HG03520 (cell line): ENCODE measurements at regions not wholly inside any gene's neighbourhood (a gene's known extent, or its start where the extent isn't known, plus 50 kb on each side); places are given as distances from the start of the nearest gene placed in this dataset.
"Not testable (repeated sequence)": the region's sequence is repeated elsewhere in the genome, so short reads cannot be mapped to it uniquely, and the experiment has no call there.

ENCODE experiments used
- ATAC-seq: cut with Tn5 transposase; IDR thresholded peaks from one replicate; pipeline ENCODE4 v1.9.1; 2021; ENCODE audit warnings: mild to moderate bottlenecking, moderate library complexity; ENCODE audit not compliant: unreplicated experiment

DNA sequence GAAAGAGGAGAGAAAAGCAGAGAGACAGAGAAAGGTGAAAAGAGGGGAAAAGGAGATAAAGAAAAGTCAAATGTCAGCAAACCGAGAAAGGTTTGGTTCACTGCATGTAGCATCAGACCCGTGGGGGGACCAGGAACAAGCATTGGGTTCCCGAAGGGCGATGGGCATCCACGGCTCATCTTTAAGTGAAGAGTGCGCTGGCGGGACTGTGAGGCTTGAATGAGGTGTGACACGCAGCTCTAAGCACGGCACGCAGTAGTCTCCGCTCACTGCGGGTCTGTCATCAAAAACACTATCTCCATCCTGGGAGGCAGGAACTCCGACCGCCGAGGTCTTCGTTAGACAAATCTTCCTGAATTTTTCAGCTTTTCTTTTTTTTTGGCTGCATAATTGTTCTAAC, 173.4 kb upstream of the PFKP start:
- ATAC-seq, result no peak

DNA sequence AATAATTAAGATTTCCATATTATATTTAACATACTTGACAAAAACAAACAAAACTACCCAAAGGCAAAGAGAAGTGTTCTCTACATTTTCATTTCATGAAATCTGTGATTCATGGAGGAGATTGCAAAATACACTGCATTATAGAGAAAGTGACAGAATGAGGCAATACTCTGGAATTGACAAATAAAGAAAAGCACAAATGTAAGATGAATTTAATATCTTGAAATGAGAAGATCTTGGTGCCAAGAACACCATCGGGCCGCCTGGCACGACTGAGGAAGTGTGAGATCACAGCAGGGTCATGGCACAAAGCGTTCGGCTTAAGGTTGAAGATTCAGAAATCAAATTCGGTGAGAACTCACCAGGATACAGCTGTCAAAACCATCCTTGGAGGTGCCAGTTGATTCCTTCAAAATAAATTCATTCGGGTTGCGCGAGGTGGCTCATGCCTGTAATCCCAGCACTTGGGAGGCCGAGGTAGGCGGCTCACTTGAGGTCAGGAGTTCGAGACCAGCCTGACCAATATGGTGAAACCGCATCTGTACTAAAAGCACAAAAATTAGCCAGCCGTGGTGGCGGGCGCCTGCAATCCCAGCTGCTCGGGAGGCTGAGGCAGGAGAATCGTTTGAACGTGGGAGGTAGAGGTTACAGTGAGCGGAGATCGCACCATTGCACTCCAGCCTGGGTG, 174.0 kb upstream of the PFKP start:
- no peak for ATAC-seq

DNA sequence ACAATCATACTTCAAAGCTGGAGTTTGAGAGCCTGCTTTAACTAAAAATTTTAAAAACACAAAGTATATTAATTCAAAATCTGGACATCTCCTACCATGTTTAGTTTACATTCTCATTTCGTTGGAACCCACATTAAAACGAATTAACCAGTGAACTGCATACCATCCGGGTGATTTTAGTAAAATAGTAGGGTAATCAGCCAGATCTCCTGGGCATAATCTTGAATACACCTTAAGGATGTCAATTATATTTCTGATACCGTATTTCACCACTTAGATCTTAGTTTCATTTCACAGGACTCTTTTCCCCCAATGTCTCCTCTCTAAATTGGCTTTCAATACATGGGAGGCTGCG, 175.6 kb upstream of the PFKP start:
- no peak for ATAC-seq

DNA sequence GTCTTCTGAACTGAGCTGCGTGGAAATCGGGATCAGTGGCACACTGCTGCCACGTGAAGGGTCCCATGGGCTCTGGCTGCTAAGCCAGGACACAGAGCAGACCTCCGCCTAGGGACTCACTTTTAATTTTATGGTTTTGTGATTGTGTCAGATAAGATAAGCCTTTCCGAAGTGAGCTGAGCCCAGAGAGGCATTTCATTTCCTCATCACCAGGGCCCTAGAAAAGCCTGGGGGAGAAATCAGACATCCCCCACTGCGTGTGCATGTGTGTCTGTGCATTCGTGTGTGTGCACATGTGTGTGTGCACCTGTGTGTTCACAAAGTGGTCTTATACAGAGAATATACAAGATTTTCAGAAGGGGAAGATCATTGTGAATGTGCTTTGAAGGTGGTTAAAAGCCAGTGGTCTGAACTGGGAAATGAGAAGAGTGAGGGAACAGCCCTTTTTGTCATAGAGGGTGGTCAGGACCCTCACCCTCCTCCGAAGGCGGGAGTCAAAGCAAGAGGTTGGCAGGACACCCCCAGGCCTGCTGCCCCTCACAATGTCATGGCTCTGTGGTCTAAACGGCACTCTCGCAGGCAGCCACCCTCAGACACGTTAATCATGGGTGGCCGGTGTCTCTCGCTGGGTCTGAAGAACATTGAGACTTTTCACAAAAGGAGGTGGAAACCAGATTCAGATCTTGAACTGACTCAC, 176.1 kb upstream of the PFKP start:
- no peak for ATAC-seq

DNA sequence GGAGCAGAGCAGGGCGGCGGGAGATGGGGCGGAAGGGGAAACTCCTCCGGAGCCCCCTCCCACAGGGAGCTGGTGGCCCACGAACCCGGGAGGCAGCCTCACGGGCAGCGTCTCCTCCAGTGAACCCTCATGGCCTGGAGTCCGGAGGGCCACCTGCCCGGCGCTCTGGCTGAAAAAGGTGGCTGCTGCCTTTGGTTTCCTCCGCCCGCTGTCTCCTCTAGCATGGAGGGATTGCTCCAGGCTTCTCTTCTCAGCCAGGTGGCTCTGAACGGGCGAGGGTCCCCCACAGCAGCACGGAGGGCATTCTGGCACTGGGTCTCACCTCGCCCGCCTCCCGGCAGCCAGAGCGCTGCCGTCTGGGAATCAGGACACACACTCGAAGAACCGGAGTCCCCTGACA, 177.3 kb upstream of the PFKP start:
- no peak for ATAC-seq

DNA sequence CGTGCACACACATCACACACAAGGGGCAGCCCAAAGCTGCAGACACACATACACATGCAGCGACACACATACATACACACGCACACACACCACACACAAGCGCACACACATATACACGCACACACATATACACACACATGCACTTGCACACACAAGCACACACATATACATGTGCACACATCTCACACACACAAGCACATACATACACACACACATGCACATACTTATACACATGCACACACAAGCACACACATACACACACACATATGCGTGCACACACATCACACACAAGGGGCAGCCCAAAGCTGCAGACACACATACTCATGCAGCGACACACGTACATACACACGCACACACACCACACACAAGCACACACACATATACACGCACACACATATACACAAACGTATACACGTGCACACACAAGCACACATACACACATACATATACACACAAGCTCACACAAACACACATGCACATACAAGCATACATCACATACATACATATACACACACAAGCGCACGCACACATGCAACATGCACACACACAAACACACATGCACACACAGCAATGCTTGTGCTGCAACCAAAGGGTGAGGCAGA, 178.8 kb upstream of the PFKP start:
- no peak for ATAC-seq

DNA sequence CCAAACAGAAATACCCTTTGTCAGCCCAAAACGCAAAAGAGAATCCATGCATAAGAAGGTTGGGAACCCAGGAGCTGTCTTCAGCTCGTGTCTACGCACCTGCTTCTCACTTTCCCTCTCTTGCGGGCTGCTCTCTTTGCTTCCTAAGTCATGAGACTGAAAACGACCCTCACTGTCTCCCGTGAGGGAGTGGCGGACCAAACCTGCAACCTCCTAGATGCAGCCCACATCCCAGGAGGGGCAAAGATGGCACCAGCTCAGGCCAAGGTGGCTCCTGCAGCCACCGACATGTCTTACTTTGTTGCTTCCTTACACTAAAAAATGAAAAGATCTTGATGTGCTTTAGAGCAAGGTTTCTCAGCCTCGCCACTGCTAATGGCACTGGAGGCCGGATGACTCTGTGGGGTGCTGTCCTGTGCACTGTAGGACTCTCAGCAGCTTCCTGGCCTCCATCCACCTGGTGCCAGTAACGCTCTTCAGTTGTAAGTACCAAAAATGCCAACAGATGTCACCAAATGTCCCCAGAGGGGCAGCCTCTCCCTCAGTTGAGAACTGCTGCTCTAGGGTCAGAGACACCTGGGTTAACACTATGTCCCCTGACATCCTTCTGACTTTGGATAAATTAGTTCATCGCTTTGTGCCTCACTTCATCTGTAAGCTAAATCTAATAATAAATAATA, 179.8 kb upstream of the PFKP start:
- no peak for ATAC-seq

DNA sequence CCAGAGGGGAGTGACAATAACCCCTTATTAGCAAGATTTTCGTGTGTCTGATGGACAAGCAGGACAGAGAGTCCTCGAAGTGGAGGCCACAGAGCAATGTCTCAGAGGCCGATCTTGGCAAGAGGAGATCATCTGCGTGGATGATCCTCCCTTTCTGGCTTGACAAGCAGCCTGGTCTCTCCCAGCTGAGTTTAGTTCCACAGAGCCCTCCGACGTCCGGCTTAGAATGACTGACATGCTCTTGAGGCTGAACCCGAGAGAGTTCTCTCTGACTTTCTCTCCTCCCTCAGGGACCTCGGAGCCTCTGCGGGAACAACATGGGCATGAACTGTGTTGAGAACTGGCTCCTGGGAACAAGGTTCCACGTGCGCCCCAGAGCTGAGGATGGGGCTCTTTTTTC, 180.7 kb upstream of the PFKP start:
- no peak for ATAC-seq

DNA sequence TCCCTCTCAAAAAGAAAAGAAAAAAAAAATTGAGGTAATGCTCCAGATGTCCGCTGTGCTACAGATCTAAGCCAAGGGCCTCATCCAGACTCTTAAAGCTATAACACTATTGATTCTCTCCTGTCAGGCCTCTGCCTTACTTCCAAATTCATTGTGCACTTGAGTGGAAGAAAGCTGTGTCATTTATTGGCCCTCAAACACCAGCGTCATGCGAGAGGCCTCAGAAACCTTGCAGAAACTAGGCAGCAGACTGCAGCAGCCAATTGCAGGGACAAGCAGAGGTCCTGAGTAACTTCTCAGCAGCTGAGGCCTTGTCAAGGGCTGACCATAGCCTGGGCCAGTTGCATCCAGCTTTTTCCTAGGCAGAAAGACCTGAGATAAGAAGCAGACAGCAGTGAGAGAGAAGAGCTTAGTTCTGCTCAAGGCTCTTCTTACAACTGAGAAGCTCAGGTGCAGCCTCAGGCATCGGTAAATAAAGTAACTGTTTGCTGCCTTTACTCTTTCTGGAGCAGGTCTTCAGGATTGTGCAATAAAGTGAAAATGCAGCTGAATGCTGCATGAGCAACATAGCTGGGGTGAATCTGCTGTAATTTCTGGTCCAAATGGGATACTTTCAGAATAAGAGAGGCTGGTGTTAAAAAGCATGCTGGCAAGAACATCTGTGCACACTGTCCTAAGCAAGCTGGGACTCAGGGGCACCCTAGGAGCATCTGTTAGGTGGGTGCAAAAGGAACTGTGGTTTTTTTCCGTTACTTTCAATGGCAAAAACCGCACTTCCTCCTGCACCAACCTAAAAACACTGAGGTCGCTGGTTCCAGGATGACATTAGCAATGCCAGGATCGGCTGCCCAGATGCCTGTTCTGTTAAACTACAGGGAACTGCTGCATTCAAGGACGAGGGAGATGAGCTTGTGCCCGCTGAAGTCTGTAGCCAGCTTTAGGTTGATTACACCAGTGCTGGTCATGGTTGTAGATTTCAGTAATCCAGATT, 181.8 kb upstream of the PFKP start:
- no peak for ATAC-seq

DNA sequence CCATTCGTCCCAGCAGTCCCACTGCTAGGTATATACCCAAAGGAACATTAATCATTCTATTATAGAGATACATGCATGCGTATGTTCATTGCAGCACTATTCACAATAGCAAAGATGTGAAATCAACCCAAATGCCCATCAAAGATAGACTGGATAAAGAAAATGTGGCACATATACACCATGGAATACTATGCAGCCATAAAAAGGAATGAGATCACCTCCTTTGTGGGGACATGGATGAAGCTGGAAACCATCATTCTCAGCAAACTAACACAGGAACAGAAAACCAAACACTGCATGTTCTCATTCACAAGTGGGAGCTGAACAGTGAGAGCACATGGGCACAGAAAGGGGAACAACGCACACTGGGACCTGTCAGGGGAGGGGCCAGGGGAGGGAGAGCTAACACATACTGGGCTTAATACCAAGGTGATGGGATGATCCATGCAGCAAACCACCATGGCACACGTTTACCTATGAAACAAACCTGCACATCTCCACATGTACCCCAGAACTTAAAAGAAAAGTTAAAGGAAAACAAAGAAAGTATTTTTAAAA, 183.3 kb upstream of the PFKP start:
- ATAC-seq, result not testable (repeated sequence)

DNA sequence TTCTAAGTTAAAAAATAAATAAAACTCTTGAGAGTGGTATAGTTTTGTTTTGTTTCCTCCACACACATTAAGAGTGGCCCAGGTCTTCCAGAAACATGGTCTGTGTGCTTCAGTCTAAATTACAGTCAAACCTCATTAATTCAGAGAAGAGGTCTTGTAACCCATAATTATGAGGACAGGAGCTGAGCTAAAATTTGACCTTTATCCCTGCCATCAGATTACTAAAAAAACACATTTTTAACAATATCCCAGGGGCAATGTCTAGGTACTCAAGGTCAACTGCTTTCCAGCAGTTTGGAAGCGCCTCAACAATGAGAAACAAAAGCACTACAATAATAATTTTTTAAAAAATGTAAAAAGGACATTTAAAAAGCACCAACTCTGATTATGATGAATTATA, 184.1 kb upstream of the PFKP start:
- no peak for ATAC-seq

DNA sequence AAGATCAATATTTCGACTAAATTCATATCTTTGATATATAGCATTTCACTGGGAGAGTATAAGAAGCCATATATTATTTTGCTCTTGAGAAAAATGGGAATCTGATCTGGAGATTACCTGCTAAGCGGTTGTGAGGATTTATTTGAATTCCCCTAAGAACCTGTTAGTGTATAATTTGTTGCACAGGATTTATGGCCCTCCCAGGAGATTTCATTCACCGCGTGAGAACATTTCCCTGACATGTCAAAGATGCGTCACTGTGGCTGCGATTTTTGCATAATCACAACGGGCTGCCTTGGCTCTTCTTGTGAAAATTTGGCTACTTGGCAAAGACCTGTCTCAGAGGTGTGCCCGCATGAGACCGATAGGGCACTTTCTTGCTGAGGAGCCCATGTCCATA, 184.7 kb upstream of the PFKP start:
- no peak for ATAC-seq

DNA sequence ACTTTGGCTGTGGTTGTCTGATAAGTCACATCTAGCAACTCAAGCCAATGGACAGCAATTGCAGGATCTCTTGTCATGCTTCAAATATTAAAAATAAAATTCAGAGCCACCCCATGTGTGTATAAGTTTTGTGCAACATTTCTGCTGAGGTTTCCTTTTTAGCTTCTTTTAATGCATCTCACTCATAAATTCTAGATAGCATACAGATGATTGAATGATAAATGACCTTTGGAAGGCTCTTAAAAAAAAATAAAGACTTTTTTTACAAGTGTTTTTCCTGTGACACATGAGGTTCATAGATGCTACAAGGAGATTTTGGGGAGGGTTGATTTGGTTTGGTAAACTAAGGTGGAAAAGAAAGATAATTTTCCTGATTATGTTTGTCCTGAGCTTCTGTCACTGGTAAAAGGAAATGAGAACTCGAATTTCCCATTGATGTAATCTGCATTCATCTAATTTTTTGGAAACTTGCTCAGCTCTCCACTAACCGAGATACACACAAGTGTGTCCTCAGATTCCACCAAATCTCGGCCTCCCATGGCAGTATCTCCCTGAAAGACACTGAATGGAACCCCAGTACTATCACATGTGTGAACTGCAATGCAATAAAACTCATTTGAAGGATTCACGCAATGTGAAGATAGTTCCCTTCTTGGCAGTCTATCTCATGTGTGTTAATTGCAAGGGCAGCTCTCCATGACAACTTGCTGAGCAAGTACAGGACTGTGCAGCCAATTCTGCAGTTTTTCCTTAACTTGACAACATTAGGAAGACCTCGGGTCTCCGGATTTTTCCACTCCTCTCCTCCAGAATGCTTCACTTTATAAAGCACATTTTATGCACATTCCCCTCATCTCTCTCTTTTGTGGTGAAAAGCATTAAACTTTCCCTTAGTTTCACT, 185.4 kb upstream of the PFKP start:
- no peak for ATAC-seq

DNA sequence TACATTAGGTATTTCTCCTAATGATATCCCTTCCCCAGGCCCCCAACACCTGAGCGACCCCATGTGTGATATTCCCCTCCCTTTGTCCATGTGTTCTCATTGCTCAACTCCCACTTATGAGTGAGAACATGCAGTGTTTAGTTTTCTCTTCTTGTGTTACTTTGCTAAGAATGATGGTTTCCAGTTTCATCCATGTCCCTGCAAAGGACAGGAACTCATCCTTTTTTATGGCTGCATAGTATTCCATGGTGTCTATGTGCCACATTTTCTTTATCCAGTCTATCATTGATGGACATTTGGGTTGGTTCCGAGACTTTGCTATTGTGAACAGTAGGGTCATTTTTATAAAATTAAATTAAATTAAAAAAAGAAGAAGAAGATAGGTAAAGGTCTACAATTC, 187.3 kb upstream of the PFKP start:
- ATAC-seq, result not testable (repeated sequence)

DNA sequence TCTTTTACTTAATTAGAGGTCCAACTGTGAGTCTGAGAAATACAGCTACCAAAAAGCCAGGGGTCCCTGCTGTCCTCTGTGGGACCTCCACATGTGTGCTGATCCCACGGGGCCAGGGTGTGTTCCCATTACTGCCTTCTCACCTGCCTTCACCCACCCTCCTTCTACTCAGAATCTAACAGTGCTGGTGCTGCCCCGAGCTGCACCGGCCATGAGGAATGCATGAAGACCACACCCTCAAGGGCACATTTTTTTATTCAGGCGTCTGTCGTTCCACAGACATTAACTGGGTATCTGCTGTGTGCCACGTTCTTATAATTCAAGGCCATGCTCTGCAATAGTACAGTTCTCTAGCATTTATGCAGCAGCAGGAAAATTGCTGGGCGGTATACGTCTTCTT, 188.5 kb upstream of the PFKP start:
- ATAC-seq, result no peak

DNA sequence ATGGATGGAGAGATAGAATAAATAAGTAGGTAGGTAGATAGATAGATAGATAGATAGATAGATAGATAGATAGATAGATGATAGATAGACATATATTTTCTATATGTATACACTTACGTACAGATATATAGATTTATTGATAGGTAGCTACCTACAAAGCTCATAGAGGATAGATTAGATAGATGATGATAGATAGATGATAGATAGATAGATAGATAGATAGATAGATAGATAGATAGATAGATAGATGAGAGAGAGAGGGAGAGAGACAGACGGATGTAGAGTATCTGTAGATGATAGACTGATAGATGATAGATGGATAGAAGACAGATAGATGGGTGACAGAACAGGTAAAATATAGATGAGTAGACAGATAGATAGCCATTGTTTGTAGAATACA, 191.3 kb upstream of the PFKP start:
- no peak for ATAC-seq

DNA sequence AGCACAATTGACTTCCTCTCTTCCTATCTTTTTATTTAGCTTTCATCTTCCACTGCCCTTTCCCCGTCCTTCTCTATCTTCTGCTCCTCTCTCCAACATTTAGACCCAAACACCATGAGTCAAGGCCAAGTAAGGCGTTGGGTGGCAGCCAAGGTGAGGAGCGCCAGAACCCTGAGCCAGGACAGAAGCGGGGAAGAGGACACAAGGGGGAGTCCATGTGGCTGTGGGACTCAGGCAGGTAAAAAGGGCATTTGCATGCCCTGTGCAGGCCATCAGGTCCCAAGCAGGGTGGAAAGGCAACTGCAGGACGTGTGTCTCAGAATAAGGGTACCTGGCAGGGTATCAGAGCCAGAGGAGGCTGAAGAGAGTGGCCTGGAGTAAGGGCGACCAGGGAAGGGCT, 192.4 kb upstream of the PFKP start:
- no peak for ATAC-seq

DNA sequence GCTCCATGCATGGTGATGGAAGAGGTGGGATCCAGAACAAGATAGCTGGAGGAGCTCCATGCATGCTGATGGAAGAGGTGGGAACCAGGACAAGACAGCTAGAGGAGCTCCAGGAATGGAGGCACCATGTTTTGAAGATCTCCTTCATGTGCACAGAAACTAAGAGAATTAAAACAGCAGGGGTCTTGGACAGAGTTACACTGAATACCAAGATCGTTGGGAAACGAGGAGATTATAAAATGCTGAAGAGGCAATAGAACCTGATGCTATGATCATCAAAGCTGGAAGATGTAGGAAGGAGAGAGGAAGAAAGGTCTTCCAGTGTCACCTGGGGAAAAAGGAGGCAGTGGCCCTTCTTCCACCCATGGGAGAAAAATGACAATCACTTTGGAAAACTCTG, 193.6 kb upstream of the PFKP start:
- ATAC-seq, result no peak

DNA sequence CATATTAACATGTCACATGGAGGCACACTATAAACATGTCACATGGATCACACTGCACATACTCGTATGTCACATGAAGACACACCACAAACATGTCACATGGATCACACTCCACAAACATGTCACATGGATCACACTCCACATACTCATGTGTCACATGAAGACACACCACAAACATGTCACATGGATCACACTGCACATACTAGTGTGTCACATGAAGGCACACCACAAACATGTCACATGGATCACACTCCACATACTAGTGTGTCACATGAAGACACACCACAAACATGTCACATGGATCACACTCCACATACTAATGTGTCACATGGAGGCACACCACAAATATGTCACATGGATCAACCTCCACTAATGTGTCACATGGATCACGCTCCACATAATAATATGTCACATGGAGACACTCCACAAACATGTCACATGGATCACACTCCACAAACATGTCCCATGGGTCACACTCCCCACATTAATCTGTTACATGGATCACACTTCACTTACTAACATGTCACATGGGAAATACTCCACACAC, 195.6 kb upstream of the PFKP start:
- ATAC-seq, result no peak
